ENCODE measurements at regions not wholly inside any gene's neighbourhood (a gene's known extent, or its start where the extent isn't known, plus 50 kb on each side); places are given as distances from the start of the nearest gene placed in this dataset.

DNA sequence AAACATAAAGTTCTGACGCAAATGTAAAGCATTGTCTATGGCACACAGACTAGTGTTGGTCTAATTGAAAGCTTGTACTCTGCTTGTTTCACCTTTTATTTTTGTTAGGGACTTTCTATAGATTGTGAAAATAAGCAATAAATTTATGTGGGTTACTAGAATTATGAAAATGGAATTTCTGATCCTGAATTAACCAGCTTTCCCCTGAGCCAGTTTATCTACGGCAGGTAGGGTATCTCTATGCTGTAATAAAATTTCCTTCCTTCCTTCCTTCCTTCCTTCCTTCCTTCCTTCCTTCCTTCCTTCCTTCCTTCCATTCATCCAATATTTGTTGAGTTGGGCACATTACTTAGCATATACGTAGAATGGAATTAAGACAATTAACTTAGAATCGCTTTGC lies 362.6 kb upstream of the SPRED2 start:
- H2BK15ac ChIP-seq (ENCODE audit: low read depth, low read length) = no peak overlapping the region
- DNase-seq = no peak
- dilution Hi-C loops (cut with HindIII; ENCODE audit: low sequenced_read_pairs, unreplicated experiment) = no loop called here
- no peak overlapping the region for H3K9ac ChIP-seq (ENCODE audit: low read depth, low read length)
- H4K91ac ChIP-seq (ENCODE audit: insufficient read depth, low read depth, low read length) = no peak overlapping the region
- H4K8ac ChIP-seq (ENCODE audit: low read depth in 2 of 2, low read length in 2 of 2) = no peak overlapping the region
- in situ Hi-C loops (cut with MboI; ENCODE audit: low sequenced_read_pairs) = no loop called here
- no peaks in the 10 kb centered on the region for H4K20me1 ChIP-seq (ENCODE audit: insufficient read depth, low read length)
- WGBS, 2 experiments (ENCODE audit: extremely low coverage in 2 of 2, insufficient read length in 1 of 2) = no CpG with 5 or more reads among the region's 4 CpGs
- H3K23ac ChIP-seq (ENCODE audit: low read depth, low read length) = no peak overlapping the region
- no peak overlapping the region for H3K18ac ChIP-seq (ENCODE audit: low read depth, low read length)
- no peaks in the 10 kb centered on the region for H3K9me1 ChIP-seq (ENCODE audit: insufficient read depth, low read length)
- BruUV-seq (replicated peaks) = no TSS peak
- H3K4me3 ChIP-seq (ENCODE audit: insufficient read depth, low read depth, low read length) = no peak overlapping the region
- intact Hi-C loops (cut with micrococcal nuclease) = no loop called here
- ATAC-seq (ENCODE audit: low read depth) = no peak
- H3K36me3 ChIP-seq (ENCODE audit: control insufficient read depth, insufficient read depth, low read length) = no peaks in the 10 kb centered on the region
- no peak overlapping the region for H2BK120ac ChIP-seq (ENCODE audit: low read depth, low read length)
- H2AFZ ChIP-seq (replicated peaks; ENCODE audit: low read length, poor library complexity) = no peak overlapping the region
- no peak overlapping the region for H3K56ac ChIP-seq (ENCODE audit: extremely low read depth, insufficient read depth, low read length)
- no peak overlapping the region for H3K27ac ChIP-seq (ENCODE audit: insufficient read depth, low read length)
- no peaks in the 10 kb centered on the region for H3K9me3 ChIP-seq (ENCODE audit: control insufficient read depth, insufficient read depth, low read length)
- CTCF ChIA-PET = no interaction called here
- H2BK5ac ChIP-seq (ENCODE audit: low read depth, low read length, poor library complexity, severe bottlenecking) = no peak overlapping the region
- H3K4me2 ChIP-seq (ENCODE audit: low read depth, low read length) = no peak overlapping the region
- H3K79me1 ChIP-seq (ENCODE audit: low read depth in 1 of 2, low read length in 2 of 2) = no peaks in the 10 kb centered on the region
- TF ChIP-seq CEBPB (IDR thresholded peaks at IDR 0.05; ENCODE audit: low read depth, low read length) (no peak), CHD1 (IDR thresholded peaks at IDR 0.05; ENCODE audit: low read depth, low read length) (no peak), NFE2L2 (IDR thresholded peaks at IDR 0.05; ENCODE audit: low read depth, low read length) (no peak), RFX5 (IDR thresholded peaks at IDR 0.05; ENCODE audit: low read depth, low read length) (no peak), BHLHE40 (IDR thresholded peaks at IDR 0.05; ENCODE audit: low read depth, low read length) (no peak), MAZ (IDR thresholded peaks at IDR 0.05; ENCODE audit: borderline replicate concordance, low read depth, low read length) (no peak)
- no peak overlapping the region for H2AK9ac ChIP-seq (replicated peaks; ENCODE audit: low read depth, low read length, poor library complexity)
- H3K14ac ChIP-seq (replicated peaks; ENCODE audit: low read depth, low read length) = no peak overlapping the region
- no peak overlapping the region for H3K4ac ChIP-seq (ENCODE audit: low read depth, low read length)
- H3K27me3 ChIP-seq (ENCODE audit: control insufficient read depth, insufficient read depth, low read length) = peaks cover 3% of the 10 kb centered on the region
- H2BK20ac ChIP-seq (ENCODE audit: low read depth, low read length) = no peak overlapping the region
- no peak overlapping the region for H4K5ac ChIP-seq (ENCODE audit: low read depth, low read length)
- H2AK5ac ChIP-seq (ENCODE audit: low read depth, low read length) = no peak overlapping the region
- POLR2A ChIA-PET (ENCODE audit: unreplicated experiment) = no interaction called here
- no peaks in the 10 kb centered on the region for H3K4me1 ChIP-seq (ENCODE audit: control insufficient read depth, insufficient read depth, low read length)

Measured in IMR-90 (cell line).